Keratinocyte (primary cell): ENCODE measurements at regions not wholly inside any gene's neighbourhood (a gene's known extent, or its start where the extent isn't known, plus 50 kb on each side); places are given as distances from the start of the nearest gene placed in this dataset.

Experiments used
- DNase-seq: peaks from one replicate; pipeline ENCODE4 v3.0.0-alpha.2; 2011; ENCODE audit warnings: low read depth, missing footprints, low spot score
- FAIRE-seq: peaks from 2 replicates; lab custom pipeline; 2011; peaks lifted over from hg19 to GRCh38; lab: Jason Lieb, UNC
- H2AFZ ChIP-seq: 2 replicates; pipeline ENCODE4 v1.6.0; 2012; ENCODE audit warnings: low read length, control low read depth, inconsistent platforms; ENCODE audit not compliant: control insufficient read depth
- H3K27ac ChIP-seq: 2 replicates; pipeline ENCODE4 v1.5.1; 2011; ENCODE audit warnings: low read length; ENCODE audit not compliant: control insufficient read depth, insufficient read depth
- H3K27me3 ChIP-seq: 3 replicates; pipeline ENCODE4 v1.6.0; 2011; ENCODE audit warnings: low read length; ENCODE audit not compliant: control insufficient read depth, insufficient read depth; ENCODE audit errors: extremely low read depth
- H3K36me3 ChIP-seq, 2 experiments: 2 replicates in 1 of 2; 3 replicates in 1 of 2; pipeline ENCODE4 v1.5.1; 2011; ENCODE audit warnings: low read length in 2 of 2, mild to moderate bottlenecking in 1 of 2; ENCODE audit not compliant: control insufficient read depth in 2 of 2, insufficient read depth in 2 of 2; ENCODE audit errors: extremely low read depth in 1 of 2
- H3K4me1 ChIP-seq: 3 replicates; pipeline ENCODE4 v1.5.1; 2011; ENCODE audit warnings: low read length; ENCODE audit not compliant: control insufficient read depth, insufficient read depth; ENCODE audit errors: extremely low read depth
- H3K4me2 ChIP-seq: 3 replicates; pipeline ENCODE4 v1.6.0; 2011; ENCODE audit warnings: low read depth, low read length; ENCODE audit not compliant: control insufficient read depth, insufficient read depth; ENCODE audit errors: extremely low read depth
- H3K4me3 ChIP-seq, 3 experiments: fragments of 200-600 bp in 1 of 3; sonication (generic) in 1 of 3; 2 replicates in 2 of 3; 3 replicates in 1 of 3; pipeline ENCODE4 v1.5.1; 2011 to 2016; ENCODE audit warnings: low read length in 3 of 3, mild to moderate bottlenecking in 3 of 3, control low read depth in 2 of 3, inconsistent platforms in 1 of 3, low read depth in 1 of 3, mixed read lengths in 1 of 3, mixed run types in 1 of 3, moderate library complexity in 1 of 3; ENCODE audit not compliant: control insufficient read depth in 2 of 3, insufficient read depth in 2 of 3; ENCODE audit errors: extremely low read depth in 1 of 3
- H3K79me2 ChIP-seq: 2 replicates; pipeline ENCODE4 v1.6.0; 2012; ENCODE audit warnings: low read length; ENCODE audit not compliant: control insufficient read depth, insufficient read depth
- H3K9ac ChIP-seq: 3 replicates; pipeline ENCODE4 v1.6.0; 2011; ENCODE audit warnings: low read length; ENCODE audit not compliant: control insufficient read depth, insufficient read depth; ENCODE audit errors: extremely low read depth
- H3K9me1 ChIP-seq: 3 replicates; pipeline ENCODE4 v1.6.0; 2011; ENCODE audit warnings: low read length; ENCODE audit not compliant: control insufficient read depth, insufficient read depth; ENCODE audit errors: extremely low read depth
- H3K9me3 ChIP-seq: 2 replicates; pipeline ENCODE4 v1.5.1; 2012; ENCODE audit warnings: low read depth, low read length; ENCODE audit not compliant: control insufficient read depth
- H4K20me1 ChIP-seq: 3 replicates; pipeline ENCODE4 v1.6.0; 2011; ENCODE audit warnings: low read length; ENCODE audit not compliant: control insufficient read depth, insufficient read depth; ENCODE audit errors: extremely low read depth
- CTCF ChIP-seq, 3 experiments: IDR thresholded peaks in 1 of 3; conservative IDR thresholded peaks in 1 of 3; optimal IDR thresholded peaks in 1 of 3; 2 replicates in 2 of 3; 3 replicates in 1 of 3; pipeline versions ENCODE3 to v1.5.1; 2011; ENCODE audit warnings: low read length in 3 of 3, mild to moderate bottlenecking in 3 of 3, moderate library complexity in 2 of 3, control low read depth in 1 of 3, inconsistent platforms in 1 of 3; ENCODE audit not compliant: insufficient read depth in 2 of 3; ENCODE audit errors: extremely low read depth in 1 of 3
- EZH2 ChIP-seq: IDR thresholded peaks from one replicate; pipeline ENCODE4 v1.6.1; 2012; ENCODE audit warnings: inconsistent platforms, mild to moderate bottlenecking, low read length, moderate library complexity
- dilution Hi-C: fragments of 300-500 bp; cut with MboI; formaldehyde crosslinking; loops from one replicate; pipeline ENCODE4 v1.7.0; 2020; ENCODE audit warnings: low sequenced_read_pairs; ENCODE audit not compliant: extremely low pct_ligation_motif_present

GRCh38 chr2:120550893-120551446, 184.7 kb upstream of the GLI2 start:
- Histone ChIP-seq H3K9me1 (no peaks in the 10 kb centered on the region), H3K9me3 (no peaks in the 10 kb centered on the region), H3K4me2 (no peak overlapping the region), H3K27ac (no peak overlapping the region), H3K36me3 (no peaks in the 10 kb centered on the region), H2AFZ (no peak overlapping the region), H3K4me3 (no peak overlapping the region), H3K79me2 (no peaks in the 10 kb centered on the region), H3K27me3 (no peaks in the 10 kb centered on the region), H4K20me1 (no peaks in the 10 kb centered on the region), H3K4me1 (peaks cover 16% of the 10 kb centered on the region), H3K9ac (no peak overlapping the region)
- no peak for FAIRE-seq
- dilution Hi-C loops: no loop called here
- no peak for TF ChIP-seq EZH2
- no peak for DNase-seq

GRCh38 chr2:120551522-120551921, 184.1 kb upstream of the GLI2 start:
- peaks cover 16% of the 10 kb centered on the region for H3K4me1 ChIP-seq
- no peaks in the 10 kb centered on the region for H3K36me3 ChIP-seq
- no peak for FAIRE-seq
- H3K9me1 ChIP-seq: no peaks in the 10 kb centered on the region
- no peak overlapping the region for H3K4me3 ChIP-seq
- TF ChIP-seq CTCF (optimal IDR thresholded peaks at IDR 0.05 in 1 of 3, IDR thresholded peaks at IDR 0.05 in 1 of 3, conservative IDR thresholded peaks at IDR 0.05 in 1 of 3; ENCODE audit: extremely low read depth in 1 of 3, insufficient read depth in 2 of 3, low read length in 3 of 3) (no peak), EZH2 (no peak)
- H4K20me1 ChIP-seq: no peaks in the 10 kb centered on the region
- H2AFZ ChIP-seq: no peak overlapping the region
- H3K27me3 ChIP-seq: peaks cover under 1% of the 10 kb centered on the region
- H3K27ac ChIP-seq: no peak overlapping the region
- no peak overlapping the region for H3K9ac ChIP-seq
- no peaks in the 10 kb centered on the region for H3K79me2 ChIP-seq
- no peaks in the 10 kb centered on the region for H3K9me3 ChIP-seq
- dilution Hi-C loops: no loop called here
- H3K4me2 ChIP-seq: no peak overlapping the region
- DNase-seq: no peak

- no peak overlapping the region for H3K27ac ChIP-seq
- DNase-seq (no peak), FAIRE-seq (no peak)
- no peaks in the 10 kb centered on the region for H3K36me3 ChIP-seq
- H3K79me2 ChIP-seq: no peaks in the 10 kb centered on the region
- no peak overlapping the region for H2AFZ ChIP-seq
- H3K4me2 ChIP-seq: no peak overlapping the region
- no peaks in the 10 kb centered on the region for H4K20me1 ChIP-seq
- peaks cover 16% of the 10 kb centered on the region for H3K4me1 ChIP-seq
- H3K4me3 ChIP-seq: no peak overlapping the region
- peaks cover 6% of the 10 kb centered on the region for H3K27me3 ChIP-seq
- dilution Hi-C loops: no loop called here
- H3K9ac ChIP-seq: no peak overlapping the region
- H3K9me1 ChIP-seq: no peaks in the 10 kb centered on the region
- no peaks in the 10 kb centered on the region for H3K9me3 ChIP-seq
- TF ChIP-seq CTCF (optimal IDR thresholded peaks at IDR 0.05 in 1 of 3, IDR thresholded peaks at IDR 0.05 in 1 of 3, conservative IDR thresholded peaks at IDR 0.05 in 1 of 3; ENCODE audit: extremely low read depth in 1 of 3, insufficient read depth in 2 of 3, low read length in 3 of 3): no peak
- no peak for TF ChIP-seq EZH2
Observed at GRCh38 chr2:120552079-120552478, 183.6 kb upstream of the GLI2 start.
